ENCODE measurements at regions not wholly inside any gene's neighbourhood (a gene's known extent, or its start where the extent isn't known, plus 50 kb on each side); places are given as distances from the start of the nearest gene placed in this dataset.

DNA sequence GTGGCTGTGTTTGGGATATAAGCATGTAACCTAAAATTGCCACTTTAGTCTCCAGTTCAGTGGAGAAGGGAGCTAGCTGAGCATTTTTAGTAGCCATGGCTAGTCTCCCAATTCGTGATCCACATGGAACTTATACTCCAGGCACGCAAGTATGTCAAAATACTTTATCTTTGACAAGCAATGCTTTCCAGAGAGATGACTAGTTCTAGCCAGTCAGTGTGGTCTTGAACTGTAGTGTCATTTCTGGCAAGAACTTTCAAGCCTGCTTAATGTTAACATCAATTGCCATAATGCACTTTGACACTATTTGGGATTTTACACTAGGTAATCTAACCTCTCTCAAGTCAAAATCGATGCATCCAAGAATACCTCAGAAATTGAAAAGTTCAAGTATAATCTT, 660.0 kb downstream of the PTPRC start:
- no peaks in the 10 kb centered on the region for H3K9me3 Mint-ChIP-seq

GRCh38 chr1:199301472-199302217, 662.8 kb downstream of the PTPRC start:
- POLR2A ChIA-PET (ENCODE audit: partially characterized antibody), result no interaction called here
- H3K27me3 Mint-ChIP-seq, result peaks cover 0 to 3% of the 10 kb centered on the region in 2 donors
- no peaks in the 10 kb centered on the region for H3K36me3 Mint-ChIP-seq
- intact Hi-C loops (cut with micrococcal nuclease), result no loop called here
- H3K36me3 ChIP-seq (ENCODE audit: insufficient read depth, low read length), result no peaks in the 10 kb centered on the region
- no peaks in the 10 kb centered on the region for H3K9me3 Mint-ChIP-seq
- CTCF ChIA-PET (ENCODE audit: partially characterized antibody), result no interaction called here
- no peak overlapping the region for H3K4me3 Mint-ChIP-seq
- no peaks in the 10 kb centered on the region for H3K4me1 ChIP-seq (ENCODE audit: insufficient read depth, low read length)
- no peaks in the 10 kb centered on the region for H3K4me1 Mint-ChIP-seq
- H3K4me3 ChIP-seq (ENCODE audit: low read length in 2 of 2), result no peak overlapping the region
- no peaks in the 10 kb centered on the region for H3K9me3 ChIP-seq (ENCODE audit: control insufficient read depth in 1 of 2, low read length in 2 of 2)
- H3K27ac ChIP-seq (ENCODE audit: low read depth, low read length), result no peak overlapping the region
- DNase-seq, result no peak
- H3K27me3 ChIP-seq (ENCODE audit: insufficient read depth, low read length), result no peaks in the 10 kb centered on the region
- no peak overlapping the region for H3K27ac Mint-ChIP-seq

More for the DNA sequence above, 660.0 kb downstream of the PTPRC start:
- Histone ChIP-seq H3K36me3 (ENCODE audit: insufficient read depth, low read length) (no peaks in the 10 kb centered on the region), H3K27ac (ENCODE audit: low read depth, low read length) (no peak overlapping the region), H3K9me3 (ENCODE audit: control insufficient read depth in 1 of 2, low read length in 2 of 2) (no peaks in the 10 kb centered on the region), H3K4me1 (ENCODE audit: insufficient read depth, low read length) (no peaks in the 10 kb centered on the region), H3K27me3 (ENCODE audit: insufficient read depth, low read length) (no peaks in the 10 kb centered on the region), H3K4me3 (ENCODE audit: low read length in 2 of 2) (no peak overlapping the region)
- POLR2A ChIA-PET (ENCODE audit: partially characterized antibody), result no interaction called here
- Mint-ChIP-seq H3K27me3 (peaks cover 2 to 7% of the 10 kb centered on the region in 2 donors), H3K4me3 (no peak overlapping the region), H3K4me1 (no peaks in the 10 kb centered on the region), H3K36me3 (no peaks in the 10 kb centered on the region), H3K27ac (no peak overlapping the region)
- no peak for DNase-seq
- CTCF ChIA-PET (ENCODE audit: partially characterized antibody), result no interaction called here
- intact Hi-C loops (cut with micrococcal nuclease), result no loop called here

DNA sequence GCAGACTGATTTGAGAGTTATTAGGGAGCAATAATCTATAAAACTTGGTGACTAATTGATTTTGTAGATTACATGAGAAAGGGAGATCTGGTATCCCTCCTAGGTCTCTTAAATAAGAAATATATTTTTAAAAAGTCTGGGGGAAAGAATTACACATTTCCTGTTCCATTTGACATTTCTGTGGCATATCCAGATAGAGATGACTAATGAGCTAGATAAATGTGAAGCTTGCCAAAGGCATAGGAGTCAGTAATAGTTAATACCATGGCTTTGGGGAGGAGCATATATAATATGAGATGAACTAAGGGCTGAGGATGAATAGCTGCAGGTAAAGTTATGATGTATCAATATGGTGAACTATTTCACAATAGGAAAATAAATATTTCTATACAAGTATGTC, 663.7 kb downstream of the PTPRC start:
- no peak overlapping the region for H3K27ac ChIP-seq (ENCODE audit: low read depth, low read length)
- H3K36me3 ChIP-seq (ENCODE audit: insufficient read depth, low read length), result no peaks in the 10 kb centered on the region
- H3K4me3 ChIP-seq (ENCODE audit: low read length in 2 of 2), result no peak overlapping the region
- no peak overlapping the region for H3K4me3 Mint-ChIP-seq
- H3K9me3 Mint-ChIP-seq, result no peaks in the 10 kb centered on the region
- H3K9me3 ChIP-seq (ENCODE audit: control insufficient read depth in 1 of 2, low read length in 2 of 2), result no peaks in the 10 kb centered on the region
- CTCF ChIA-PET (ENCODE audit: partially characterized antibody), result no interaction called here
- no peaks in the 10 kb centered on the region for H3K4me1 Mint-ChIP-seq
- H3K4me1 ChIP-seq (ENCODE audit: insufficient read depth, low read length), result no peaks in the 10 kb centered on the region
- H3K27me3 Mint-ChIP-seq, result peaks cover 3% of the 10 kb centered on the region in 2 donors
- no peak for DNase-seq
- no peak overlapping the region for H3K27ac Mint-ChIP-seq
- H3K27me3 ChIP-seq (ENCODE audit: insufficient read depth, low read length), result no peaks in the 10 kb centered on the region
- intact Hi-C loops (cut with micrococcal nuclease), result no loop called here
- POLR2A ChIA-PET (ENCODE audit: partially characterized antibody), result no interaction called here
- no peaks in the 10 kb centered on the region for H3K36me3 Mint-ChIP-seq

- no peak overlapping the region for H3K4me3 Mint-ChIP-seq
- Histone ChIP-seq H3K36me3 (ENCODE audit: insufficient read depth, low read length) (no peaks in the 10 kb centered on the region), H3K4me1 (ENCODE audit: insufficient read depth, low read length) (no peaks in the 10 kb centered on the region), H3K9me3 (ENCODE audit: control insufficient read depth in 1 of 2, low read length in 2 of 2) (no peaks in the 10 kb centered on the region), H3K27me3 (ENCODE audit: insufficient read depth, low read length) (no peaks in the 10 kb centered on the region), H3K27ac (ENCODE audit: low read depth, low read length) (no peak overlapping the region), H3K4me3 (ENCODE audit: low read length in 2 of 2) (no peak overlapping the region)
- CTCF ChIA-PET (ENCODE audit: partially characterized antibody), result no interaction called here
- intact Hi-C loops (cut with micrococcal nuclease), result no loop called here
- no peaks in the 10 kb centered on the region for H3K36me3 Mint-ChIP-seq
- no peaks in the 10 kb centered on the region for H3K4me1 Mint-ChIP-seq
- peaks cover 3 to 5% of the 10 kb centered on the region in 2 donors for H3K27me3 Mint-ChIP-seq
- POLR2A ChIA-PET (ENCODE audit: partially characterized antibody), result no interaction called here
- H3K27ac Mint-ChIP-seq, result no peak overlapping the region
- no peaks in the 10 kb centered on the region for H3K9me3 Mint-ChIP-seq
- DNase-seq, result no peak
Measured at GRCh38 chr1:199303035-199303434, 664.2 kb downstream of the PTPRC start.

DNA sequence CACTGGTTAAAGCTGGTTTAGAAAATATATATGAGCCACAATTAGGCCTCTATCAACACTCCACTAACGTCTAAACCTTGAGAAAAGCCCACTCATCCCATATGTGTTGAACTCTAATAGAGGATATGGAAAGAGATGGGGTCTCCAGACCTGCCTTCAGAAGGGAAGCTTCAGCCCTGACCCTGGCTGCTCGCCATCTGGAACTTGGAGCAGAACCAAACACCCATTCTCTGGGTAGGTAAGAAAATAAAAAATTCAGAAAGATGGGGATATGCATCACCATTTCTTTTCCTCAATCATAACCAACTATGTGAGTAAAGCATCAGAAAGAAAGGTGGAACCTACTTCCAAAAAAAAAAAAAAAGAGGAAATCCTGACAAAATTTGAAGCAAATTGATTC, 666.2 kb downstream of the PTPRC start:
- Histone ChIP-seq H3K9me3 (ENCODE audit: control insufficient read depth in 1 of 2, low read length in 2 of 2) (no peaks in the 10 kb centered on the region), H3K27me3 (ENCODE audit: insufficient read depth, low read length) (no peaks in the 10 kb centered on the region), H3K4me3 (ENCODE audit: low read length in 2 of 2) (no peak overlapping the region), H3K27ac (ENCODE audit: low read depth, low read length) (no peak overlapping the region), H3K36me3 (ENCODE audit: insufficient read depth, low read length) (no peaks in the 10 kb centered on the region), H3K4me1 (ENCODE audit: insufficient read depth, low read length) (no peaks in the 10 kb centered on the region)
- no peak overlapping the region for H3K4me3 Mint-ChIP-seq
- H3K36me3 Mint-ChIP-seq, result no peaks in the 10 kb centered on the region
- peaks cover 0 to 2% (median 0%) of the 10 kb centered on the region in 8 donors for H3K9me3 Mint-ChIP-seq
- intact Hi-C loops (cut with micrococcal nuclease), result no loop called here
- POLR2A ChIA-PET (ENCODE audit: partially characterized antibody), result no interaction called here
- no peak overlapping the region for H3K27ac Mint-ChIP-seq
- no peak for DNase-seq
- peaks cover 11 to 12% of the 10 kb centered on the region in 2 donors for H3K27me3 Mint-ChIP-seq
- H3K4me1 Mint-ChIP-seq, result no peaks in the 10 kb centered on the region
- CTCF ChIA-PET (ENCODE audit: partially characterized antibody), result no interaction called here

DNA sequence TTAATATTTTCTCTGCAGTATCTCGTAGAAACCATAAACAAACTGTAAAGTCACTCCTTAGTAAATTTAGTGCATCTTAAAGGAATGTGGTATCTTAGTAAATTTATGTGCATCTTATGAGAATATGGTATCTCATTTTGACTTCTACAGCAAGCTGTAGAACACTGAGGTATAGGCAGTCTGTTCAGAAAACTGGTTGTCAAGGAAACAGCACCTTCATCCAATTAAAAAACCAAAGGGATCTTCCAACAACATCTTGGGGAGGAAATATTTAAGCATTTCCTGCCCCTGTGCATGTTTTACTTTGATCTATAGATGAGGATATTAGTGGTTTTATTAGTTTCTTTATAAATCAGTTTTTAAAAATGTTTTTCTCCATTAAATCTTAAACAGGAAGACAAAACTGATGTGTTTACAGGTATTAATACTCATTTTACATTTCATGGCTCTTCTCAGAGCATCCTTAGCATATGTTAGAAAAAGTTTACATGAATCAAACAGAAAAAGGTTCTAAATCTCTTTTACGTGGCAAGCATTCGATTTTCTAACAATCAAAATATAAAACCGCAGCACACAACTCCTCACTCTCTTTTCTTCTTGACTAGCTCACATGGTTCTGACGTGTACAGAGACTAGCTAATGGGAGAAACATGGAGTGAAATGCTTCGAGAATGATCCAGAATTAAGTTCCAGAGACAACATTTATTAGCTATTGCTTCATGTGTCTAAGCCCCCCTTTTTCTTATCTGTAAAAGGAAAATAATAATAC, 668.8 kb downstream of the PTPRC start:
- no peaks in the 10 kb centered on the region for H3K4me1 ChIP-seq (ENCODE audit: insufficient read depth, low read length)
- no peaks in the 10 kb centered on the region for H3K36me3 ChIP-seq (ENCODE audit: insufficient read depth, low read length)
- ChIA-PET POLR2A (ENCODE audit: partially characterized antibody) (no interaction called here), CTCF (ENCODE audit: partially characterized antibody) (interaction anchor here (3.0 kb wide), 1 partner anchor 10 kb away, joined by 7 read pairs; no protein-coding TSS in a partner anchor)
- peaks cover 14 to 23% of the 10 kb centered on the region in 2 donors for H3K27me3 Mint-ChIP-seq
- H3K9me3 ChIP-seq (ENCODE audit: control insufficient read depth in 1 of 2, low read length in 2 of 2), result no peaks in the 10 kb centered on the region
- H3K27ac Mint-ChIP-seq, result peak overlapping the region in 1 of 7 donors; percentile 42
- H3K4me1 Mint-ChIP-seq, result no peaks in the 10 kb centered on the region
- DNase-seq, result no peak
- no peak overlapping the region for H3K4me3 ChIP-seq (ENCODE audit: low read length in 2 of 2)
- no peaks in the 10 kb centered on the region for H3K27me3 ChIP-seq (ENCODE audit: insufficient read depth, low read length)
- peaks cover 0 to 2% (median 0%) of the 10 kb centered on the region in 8 donors for H3K9me3 Mint-ChIP-seq
- no peaks in the 10 kb centered on the region for H3K36me3 Mint-ChIP-seq
- H3K4me3 Mint-ChIP-seq, result peak overlapping the region in 1 of 8 donors; percentile 52
- intact Hi-C loops (cut with micrococcal nuclease), result no loop called here
- H3K27ac ChIP-seq (ENCODE audit: low read depth, low read length), result no peak overlapping the region

GRCh38 chr1:199308349-199308846, 669.6 kb downstream of the PTPRC start:
- peak overlapping the region in 2 of 8 donors; percentile 7 to 52 for H3K4me3 Mint-ChIP-seq
- DNase-seq, result no peak
- peaks cover 0 to 2% (median 0%) of the 10 kb centered on the region in 8 donors for H3K9me3 Mint-ChIP-seq
- no peaks in the 10 kb centered on the region for H3K36me3 Mint-ChIP-seq
- CTCF ChIA-PET (ENCODE audit: partially characterized antibody), result interaction anchor here (3.0 kb wide), 1 partner anchor 10 kb away, joined by 7 read pairs; no protein-coding TSS in a partner anchor
- H3K27ac Mint-ChIP-seq, result no peak overlapping the region
- H3K27me3 Mint-ChIP-seq, result peaks cover 14 to 23% of the 10 kb centered on the region in 2 donors
- Histone ChIP-seq H3K27ac (ENCODE audit: low read depth, low read length) (no peak overlapping the region), H3K36me3 (ENCODE audit: insufficient read depth, low read length) (no peaks in the 10 kb centered on the region), H3K4me3 (ENCODE audit: low read length in 2 of 2) (no peak overlapping the region), H3K27me3 (ENCODE audit: insufficient read depth, low read length) (no peaks in the 10 kb centered on the region), H3K4me1 (ENCODE audit: insufficient read depth, low read length) (no peaks in the 10 kb centered on the region), H3K9me3 (ENCODE audit: control insufficient read depth in 1 of 2, low read length in 2 of 2) (no peaks in the 10 kb centered on the region)
- no peaks in the 10 kb centered on the region for H3K4me1 Mint-ChIP-seq
- intact Hi-C loops (cut with micrococcal nuclease), result no loop called here
- POLR2A ChIA-PET (ENCODE audit: partially characterized antibody), result no interaction called here
